ENCODE measurements at regions not wholly inside any gene's neighbourhood (a gene's known extent, or its start where the extent isn't known, plus 50 kb on each side); places are given as distances from the start of the nearest gene placed in this dataset.
A peak's percentile ranks its signal among the peaks of the same experiment; 100 is the strongest.

GRCh38 chr7:40799-41750 is 151.3 kb upstream of the FAM20C start:
- H3K27me3 ChIP-seq (ENCODE audit: insufficient read depth in 3 of 3, low read length in 2 of 3) = peaks cover 0 to 6% (median 0%) of the 10 kb centered on the region in 3 donors
- no peak overlapping the region for H3K27ac ChIP-seq
- H3K4me1 ChIP-seq = no peaks in the 10 kb centered on the region
- H3K36me3 ChIP-seq (ENCODE audit: insufficient read depth in 1 of 2, low read depth in 1 of 2) = no peaks in the 10 kb centered on the region
- no peak for ATAC-seq
- TF ChIP-seq, protein P1, sequence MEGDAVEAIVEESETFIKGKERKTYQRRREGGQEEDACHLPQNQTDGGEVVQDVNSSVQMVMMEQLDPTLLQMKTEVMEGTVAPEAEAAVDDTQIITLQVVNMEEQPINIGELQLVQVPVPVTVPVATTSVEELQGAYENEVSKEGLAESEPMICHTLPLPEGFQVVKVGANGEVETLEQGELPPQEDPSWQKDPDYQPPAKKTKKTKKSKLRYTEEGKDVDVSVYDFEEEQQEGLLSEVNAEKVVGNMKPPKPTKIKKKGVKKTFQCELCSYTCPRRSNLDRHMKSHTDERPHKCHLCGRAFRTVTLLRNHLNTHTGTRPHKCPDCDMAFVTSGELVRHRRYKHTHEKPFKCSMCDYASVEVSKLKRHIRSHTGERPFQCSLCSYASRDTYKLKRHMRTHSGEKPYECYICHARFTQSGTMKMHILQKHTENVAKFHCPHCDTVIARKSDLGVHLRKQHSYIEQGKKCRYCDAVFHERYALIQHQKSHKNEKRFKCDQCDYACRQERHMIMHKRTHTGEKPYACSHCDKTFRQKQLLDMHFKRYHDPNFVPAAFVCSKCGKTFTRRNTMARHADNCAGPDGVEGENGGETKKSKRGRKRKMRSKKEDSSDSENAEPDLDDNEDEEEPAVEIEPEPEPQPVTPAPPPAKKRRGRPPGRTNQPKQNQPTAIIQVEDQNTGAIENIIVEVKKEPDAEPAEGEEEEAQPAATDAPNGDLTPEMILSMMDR (IDR thresholded peaks at IDR 0.05) = no peak
- no peaks in the 10 kb centered on the region for H3K9me3 ChIP-seq
- intact Hi-C loops (cut with DNase I) = no loop called here
- DNase-seq = peak in 1 of 2 donors; percentile 30
- 78 to 85% (median 80%) methylated on average over 16 of the region's 16 CpGs for WGBS, 3 donors
- H3K4me3 ChIP-seq = no peak overlapping the region

DNA sequence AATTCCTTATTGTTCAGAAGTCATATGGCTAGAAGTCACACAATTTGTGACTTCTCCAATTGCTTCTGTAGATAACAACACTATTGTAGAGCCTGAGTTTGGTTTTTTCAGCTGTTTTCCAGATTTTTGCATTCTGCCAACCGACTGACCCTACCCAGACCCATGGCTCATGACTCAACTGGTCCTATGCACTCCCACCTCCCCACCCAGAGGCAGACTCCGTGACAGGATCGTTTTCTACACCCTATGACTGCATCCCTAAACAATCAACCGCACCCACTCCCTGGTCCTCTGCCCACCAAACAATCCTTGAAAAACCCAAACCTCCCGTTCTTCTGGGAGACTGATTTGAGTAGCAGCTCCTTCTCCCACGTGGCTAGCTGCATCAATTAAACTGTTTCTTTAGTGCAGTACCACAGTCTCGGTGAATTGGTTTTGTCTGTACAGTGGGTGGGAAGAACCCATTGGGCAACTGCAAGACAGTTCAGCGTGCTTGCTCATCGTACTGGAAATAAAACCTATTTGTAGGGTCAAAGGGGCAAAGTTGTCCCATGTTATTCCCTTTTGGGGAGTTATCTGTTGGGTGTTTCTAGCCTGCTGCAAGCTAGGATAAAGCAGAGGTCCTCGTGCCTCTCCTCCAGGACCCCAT is 150.3 kb upstream of the FAM20C start:
- Histone ChIP-seq H3K27me3 (ENCODE audit: insufficient read depth in 3 of 3, low read length in 2 of 3) (peaks cover 0 to 6% (median 0%) of the 10 kb centered on the region in 3 donors), H3K9me3 (no peaks in the 10 kb centered on the region), H3K27ac (no peak overlapping the region), H3K36me3 (ENCODE audit: insufficient read depth in 1 of 2, low read depth in 1 of 2) (no peaks in the 10 kb centered on the region), H3K4me3 (no peak overlapping the region), H3K4me1 (no peaks in the 10 kb centered on the region)
- TF ChIP-seq, protein P1 (IDR thresholded peaks at IDR 0.05) = no peak
- ATAC-seq (no peak), DNase-seq (peak in 1 of 2 donors; percentile 2)
- intact Hi-C loops (cut with DNase I) = no loop called here
- WGBS, 3 donors = 74 to 78% (median 77%) methylated on average over 10 of the region's 10 CpGs

DNA sequence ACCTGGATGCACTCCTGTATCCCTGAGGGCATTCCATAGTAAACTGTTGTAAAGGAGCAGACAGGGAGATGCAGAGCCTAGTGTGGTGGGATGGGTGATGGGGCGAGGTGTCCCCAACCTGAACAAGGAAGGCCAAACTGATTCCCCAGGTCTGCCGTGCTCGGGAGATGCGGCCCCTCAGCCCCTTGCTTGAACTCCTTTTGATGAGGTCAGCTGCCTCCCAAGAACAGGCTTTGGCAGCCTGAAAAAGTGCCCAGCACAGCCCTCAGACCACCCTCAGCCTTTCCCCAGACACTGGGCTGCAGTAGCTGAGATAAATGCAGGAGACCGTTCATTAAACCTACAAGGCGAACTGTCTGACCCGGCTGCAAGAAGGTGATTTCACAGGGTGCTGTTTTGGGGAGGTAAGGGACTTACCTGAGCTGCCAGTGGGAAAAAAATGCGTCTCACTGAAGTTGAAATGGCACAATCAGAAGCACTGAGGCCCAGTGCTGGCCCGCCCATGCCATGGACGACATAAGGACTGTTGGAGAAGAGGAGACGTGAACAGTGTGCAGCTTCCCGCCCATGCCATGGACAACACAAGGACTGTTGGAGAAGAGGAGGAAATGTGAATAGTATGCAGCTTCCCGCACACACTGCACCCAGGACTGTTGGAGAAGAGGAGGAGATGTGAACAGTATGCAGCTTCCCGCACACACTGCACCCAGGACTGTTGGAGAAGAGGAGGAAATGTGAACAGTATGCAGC is 148.4 kb upstream of the FAM20C start:
- 88 to 91% (median 90%) methylated on average over 14 of the region's 14 CpGs for WGBS, 3 donors
- H3K9me3 ChIP-seq = no peaks in the 10 kb centered on the region
- TF ChIP-seq, protein P1 (IDR thresholded peaks at IDR 0.05) = no peak

GRCh38 chr7:44541-44896 is 147.9 kb upstream of the FAM20C start:
- DNase-seq (peak in 1 of 2 donors; percentile 11), ATAC-seq (no peak)
- no peaks in the 10 kb centered on the region for H3K4me1 ChIP-seq
- intact Hi-C loops (cut with DNase I) = no loop called here
- peaks cover 0 to 6% (median 0%) of the 10 kb centered on the region in 3 donors for H3K27me3 ChIP-seq (ENCODE audit: insufficient read depth in 3 of 3, low read length in 2 of 3)
- no peaks in the 10 kb centered on the region for H3K36me3 ChIP-seq (ENCODE audit: insufficient read depth in 1 of 2, low read depth in 1 of 2)
- H3K9me3 ChIP-seq = no peaks in the 10 kb centered on the region
- 54 to 56% (median 54%) methylated on average over 12 of the region's 12 CpGs for WGBS, 3 donors
- H3K27ac ChIP-seq = no peak overlapping the region
- TF ChIP-seq, protein P1 (IDR thresholded peaks at IDR 0.05) = no peak
- no peak overlapping the region for H3K4me3 ChIP-seq

More for the DNA sequence above, 148.4 kb upstream of the FAM20C start:
- Histone ChIP-seq H3K4me1 (no peaks in the 10 kb centered on the region), H3K27ac (no peak overlapping the region), H3K27me3 (ENCODE audit: insufficient read depth in 3 of 3, low read length in 2 of 3) (peaks cover 0 to 6% (median 0%) of the 10 kb centered on the region in 3 donors), H3K36me3 (ENCODE audit: insufficient read depth in 1 of 2, low read depth in 1 of 2) (no peaks in the 10 kb centered on the region), H3K4me3 (no peak overlapping the region)
- intact Hi-C loops (cut with DNase I) = no loop called here
- no peak for ATAC-seq
- DNase-seq = peak in 1 of 2 donors; percentile 32
